Neural progenitor cell (in vitro differentiated cells): ENCODE measurements at regions not wholly inside any gene's neighbourhood (a gene's known extent, or its start where the extent isn't known, plus 50 kb on each side); places are given as distances from the start of the nearest gene placed in this dataset.

Source experiments
- EZH2 ChIP-seq: fragments of 200-600 bp; sonication (generic); IDR thresholded peaks from 2 replicates; pipeline ENCODE4 v1.6.1; 2017; ENCODE audit warnings: antibody characterized with exemption, mild to moderate bottlenecking, moderate library complexity
- TF ChIP-seq, protein P1 (sequence below): fragments of 200-600 bp; sonication (generic); IDR thresholded peaks from 2 replicates; pipeline ENCODE4 v1.5.1; 2017; ENCODE audit warnings: antibody characterized with exemption, mild to moderate bottlenecking

DNA sequence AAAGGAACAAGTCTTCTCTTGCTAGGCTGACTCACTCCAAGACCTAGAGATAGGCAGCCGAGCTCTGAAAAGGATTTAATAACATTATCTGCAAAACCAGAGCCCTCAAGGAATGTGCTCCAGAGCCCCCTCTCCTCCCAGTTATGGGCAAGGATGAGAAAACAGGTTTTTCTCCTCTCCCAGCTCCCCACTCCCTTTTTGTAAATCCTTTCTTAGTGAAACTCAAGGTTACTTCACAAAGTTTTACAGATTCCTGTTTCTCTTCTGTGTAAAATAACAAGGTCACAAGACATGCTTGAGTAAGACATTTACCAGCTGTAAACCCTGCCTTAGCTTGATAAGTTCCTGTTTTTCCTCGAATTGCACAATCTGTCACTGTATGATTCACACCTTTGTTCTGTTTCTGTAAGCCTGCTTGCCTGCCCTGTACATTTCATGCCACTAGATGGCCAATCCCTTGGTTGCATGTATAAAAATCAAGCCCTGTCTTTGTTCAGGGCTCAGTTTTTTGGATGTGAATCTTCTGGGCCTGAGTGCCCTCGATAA lies 489.4 kb downstream of the KCNA4 start:
- TF ChIP-seq, protein P1, sequence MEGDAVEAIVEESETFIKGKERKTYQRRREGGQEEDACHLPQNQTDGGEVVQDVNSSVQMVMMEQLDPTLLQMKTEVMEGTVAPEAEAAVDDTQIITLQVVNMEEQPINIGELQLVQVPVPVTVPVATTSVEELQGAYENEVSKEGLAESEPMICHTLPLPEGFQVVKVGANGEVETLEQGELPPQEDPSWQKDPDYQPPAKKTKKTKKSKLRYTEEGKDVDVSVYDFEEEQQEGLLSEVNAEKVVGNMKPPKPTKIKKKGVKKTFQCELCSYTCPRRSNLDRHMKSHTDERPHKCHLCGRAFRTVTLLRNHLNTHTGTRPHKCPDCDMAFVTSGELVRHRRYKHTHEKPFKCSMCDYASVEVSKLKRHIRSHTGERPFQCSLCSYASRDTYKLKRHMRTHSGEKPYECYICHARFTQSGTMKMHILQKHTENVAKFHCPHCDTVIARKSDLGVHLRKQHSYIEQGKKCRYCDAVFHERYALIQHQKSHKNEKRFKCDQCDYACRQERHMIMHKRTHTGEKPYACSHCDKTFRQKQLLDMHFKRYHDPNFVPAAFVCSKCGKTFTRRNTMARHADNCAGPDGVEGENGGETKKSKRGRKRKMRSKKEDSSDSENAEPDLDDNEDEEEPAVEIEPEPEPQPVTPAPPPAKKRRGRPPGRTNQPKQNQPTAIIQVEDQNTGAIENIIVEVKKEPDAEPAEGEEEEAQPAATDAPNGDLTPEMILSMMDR, result peak; percentile 36
- no peak for TF ChIP-seq EZH2
